GM12872 (cell line): ENCODE measurements at regions not wholly inside any gene's neighbourhood (a gene's known extent, or its start where the extent isn't known, plus 50 kb on each side); places are given as distances from the start of the nearest gene placed in this dataset.

Experiments
- TF ChIP-seq, protein P1 (sequence below): IDR thresholded peaks from 3 replicates; pipeline ENCODE4 v1.5.1; 2011; ENCODE audit warnings: low read depth, mild to moderate bottlenecking, low read length, moderate library complexity; ENCODE audit not compliant: insufficient read depth

DNA sequence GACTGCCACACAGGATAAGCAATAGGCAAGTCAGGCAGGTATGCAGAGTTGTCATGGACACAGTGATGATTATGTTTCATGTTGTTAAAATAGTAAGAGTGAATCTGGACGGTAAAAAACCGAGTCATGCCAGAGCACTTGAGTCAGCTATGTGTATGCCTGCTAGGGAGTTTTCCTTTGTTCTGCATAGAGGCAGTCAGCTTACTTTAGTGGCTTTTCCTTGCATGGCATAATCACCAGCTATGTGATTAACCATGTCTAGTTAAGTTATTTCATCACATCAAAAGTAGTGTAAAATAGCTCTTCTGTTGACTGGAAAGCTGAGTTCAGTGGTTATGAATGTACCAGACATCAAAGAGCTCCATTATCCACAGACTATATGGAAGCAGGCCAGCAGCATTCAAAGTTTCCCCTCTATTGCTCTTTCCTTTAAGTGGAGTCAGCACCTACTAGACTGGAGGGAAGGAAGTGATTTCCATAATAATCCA is 989.8 kb downstream of the TLE1 start:
- TF ChIP-seq, protein P1, sequence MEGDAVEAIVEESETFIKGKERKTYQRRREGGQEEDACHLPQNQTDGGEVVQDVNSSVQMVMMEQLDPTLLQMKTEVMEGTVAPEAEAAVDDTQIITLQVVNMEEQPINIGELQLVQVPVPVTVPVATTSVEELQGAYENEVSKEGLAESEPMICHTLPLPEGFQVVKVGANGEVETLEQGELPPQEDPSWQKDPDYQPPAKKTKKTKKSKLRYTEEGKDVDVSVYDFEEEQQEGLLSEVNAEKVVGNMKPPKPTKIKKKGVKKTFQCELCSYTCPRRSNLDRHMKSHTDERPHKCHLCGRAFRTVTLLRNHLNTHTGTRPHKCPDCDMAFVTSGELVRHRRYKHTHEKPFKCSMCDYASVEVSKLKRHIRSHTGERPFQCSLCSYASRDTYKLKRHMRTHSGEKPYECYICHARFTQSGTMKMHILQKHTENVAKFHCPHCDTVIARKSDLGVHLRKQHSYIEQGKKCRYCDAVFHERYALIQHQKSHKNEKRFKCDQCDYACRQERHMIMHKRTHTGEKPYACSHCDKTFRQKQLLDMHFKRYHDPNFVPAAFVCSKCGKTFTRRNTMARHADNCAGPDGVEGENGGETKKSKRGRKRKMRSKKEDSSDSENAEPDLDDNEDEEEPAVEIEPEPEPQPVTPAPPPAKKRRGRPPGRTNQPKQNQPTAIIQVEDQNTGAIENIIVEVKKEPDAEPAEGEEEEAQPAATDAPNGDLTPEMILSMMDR = no peak

DNA sequence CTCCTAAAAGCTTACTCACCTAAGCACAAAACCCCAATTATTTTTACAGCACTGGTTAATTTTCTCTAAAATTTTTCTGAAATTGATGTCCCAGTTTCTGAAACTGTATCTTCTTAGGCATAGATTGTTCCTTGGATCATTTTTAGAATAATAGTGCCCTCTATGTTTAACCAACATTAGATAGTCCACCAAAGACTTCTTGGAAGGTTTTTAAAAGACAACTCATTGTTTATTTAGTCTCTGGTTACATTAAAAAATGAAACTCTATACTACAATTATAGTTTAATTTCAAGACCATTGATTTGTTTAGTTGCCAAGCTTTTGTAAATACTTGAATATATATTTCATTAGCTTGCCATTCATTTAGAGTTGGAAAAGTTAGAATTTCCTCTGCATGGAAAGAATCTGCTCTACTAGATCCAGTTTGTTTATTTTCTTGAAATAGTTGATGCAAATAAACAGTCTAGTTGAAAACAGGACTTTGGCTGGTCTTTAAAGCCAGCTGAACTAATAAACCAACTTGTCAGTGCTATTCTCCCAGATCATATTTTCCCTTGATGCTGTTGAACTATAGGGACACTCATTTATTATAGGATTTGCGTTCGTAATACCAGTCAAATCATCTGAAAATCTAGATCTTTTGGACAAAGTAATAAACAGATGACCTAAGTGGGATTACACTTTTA is 990.5 kb downstream of the TLE1 start:
- TF ChIP-seq, protein P1 = no peak

DNA sequence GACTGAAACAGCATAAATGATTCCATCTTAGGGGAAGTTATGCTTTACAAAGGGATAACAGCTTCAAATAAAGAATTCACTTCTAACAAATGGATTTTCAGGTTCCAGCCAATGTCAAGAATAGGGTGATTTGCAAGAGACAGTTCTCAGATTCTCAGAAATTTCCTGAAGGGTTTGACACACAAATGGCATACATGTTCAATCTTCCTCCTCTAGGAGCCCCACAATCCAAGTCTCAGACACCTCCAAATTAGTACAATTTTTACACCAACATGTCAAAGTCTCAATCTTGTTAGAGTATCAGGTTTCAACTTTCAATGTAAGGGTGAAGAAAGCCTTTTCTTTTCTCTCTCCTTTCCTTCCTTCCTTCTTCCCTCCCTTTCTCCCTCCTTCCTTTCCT is 996.6 kb downstream of the TLE1 start:
- TF ChIP-seq, protein P1 = no peak

DNA sequence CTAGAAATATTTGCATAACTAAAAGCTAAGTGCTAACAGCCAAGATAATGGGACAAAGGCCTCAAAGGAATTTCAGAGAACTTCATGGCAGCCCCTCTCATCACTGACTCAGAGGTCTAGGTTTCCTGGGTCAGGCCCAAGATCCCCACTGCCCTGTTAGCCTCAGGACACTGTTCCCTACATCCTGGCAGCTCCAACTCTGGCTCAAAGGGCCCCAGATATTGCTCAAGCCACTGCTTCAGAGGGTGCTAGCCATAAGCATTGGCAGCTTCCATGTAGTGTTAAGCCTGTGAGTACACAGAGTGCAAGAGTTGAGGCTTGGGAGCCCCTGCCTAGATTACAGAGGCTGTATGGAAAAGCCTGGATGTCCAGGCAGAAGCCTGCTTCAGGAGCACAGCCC is 998.1 kb downstream of the TLE1 start:
- TF ChIP-seq, protein P1 = no peak

DNA sequence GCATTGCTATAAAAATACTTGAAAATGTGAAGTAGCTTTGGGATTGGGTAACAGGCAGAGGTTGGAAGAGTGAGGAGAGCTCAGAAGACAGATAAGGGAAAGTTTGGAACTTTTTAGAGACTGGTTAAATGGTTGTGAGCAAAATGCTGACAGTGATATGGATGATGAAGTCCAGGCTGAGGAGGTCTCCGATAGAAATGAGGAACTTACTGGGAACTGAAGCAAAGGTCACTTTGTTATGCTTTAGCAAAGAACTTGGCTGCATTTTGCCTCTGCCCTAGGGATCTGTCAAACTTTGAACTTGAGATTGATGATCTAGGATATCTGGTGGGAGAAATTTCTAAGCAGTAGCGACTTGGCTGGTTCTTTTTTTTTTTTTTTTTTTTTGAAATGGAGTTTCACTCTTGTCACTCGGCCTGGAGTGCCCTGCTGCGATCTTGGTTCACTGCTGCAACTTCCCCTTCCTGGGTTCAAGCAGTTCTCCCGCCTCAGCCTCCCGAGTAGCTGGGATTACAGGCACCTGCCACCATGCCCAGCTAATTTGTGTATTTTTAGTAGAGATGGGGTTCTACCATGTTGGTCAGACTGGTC is 998.9 kb downstream of the TLE1 start:
- TF ChIP-seq, protein P1 = no peak

DNA sequence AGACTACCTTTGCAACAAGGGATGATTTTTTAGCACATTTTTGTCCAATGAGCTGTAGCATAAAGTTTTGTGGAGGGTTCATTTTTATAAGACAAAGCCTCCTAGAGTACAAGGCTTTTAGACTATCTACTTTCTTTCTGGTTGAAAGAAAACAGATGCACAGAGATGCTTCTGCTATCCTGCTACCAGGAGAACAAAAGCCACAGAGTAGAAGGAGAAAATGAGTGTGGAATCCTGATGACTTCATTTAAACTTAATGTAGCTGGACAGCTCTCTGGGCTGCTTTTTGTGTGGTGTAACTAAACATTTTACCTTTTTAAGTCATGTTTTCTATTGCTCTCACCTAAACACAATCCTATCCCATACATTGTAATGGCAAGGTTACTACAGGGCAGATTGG is 1009.4 kb downstream of the TLE1 start:
- TF ChIP-seq, protein P1 = no peak

DNA sequence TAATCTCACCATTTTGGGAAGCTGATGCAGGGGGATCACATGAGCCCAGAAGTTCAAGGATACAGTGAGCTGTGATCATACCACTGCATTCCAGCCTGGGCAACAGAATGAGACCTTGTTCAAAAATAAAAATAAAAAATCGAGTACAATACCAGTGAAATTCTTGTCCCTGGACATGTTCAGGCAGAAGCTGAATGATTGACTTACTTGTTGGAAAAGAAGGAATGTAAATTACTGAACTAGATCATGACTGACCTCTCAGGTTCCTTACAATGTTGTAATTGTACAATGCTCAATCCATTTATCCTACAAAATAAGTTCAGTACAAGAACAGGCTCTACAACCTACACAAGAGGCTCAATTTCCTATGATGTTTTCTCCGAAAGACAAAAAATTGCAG is 1010.4 kb downstream of the TLE1 start:
- TF ChIP-seq, protein P1 = no peak
